Hepatocyte (in vitro differentiated cells): ENCODE measurements at regions not wholly inside any gene's neighbourhood (a gene's known extent, or its start where the extent isn't known, plus 50 kb on each side); places are given as distances from the start of the nearest gene placed in this dataset.

Source experiments
- DNase-seq: peaks from one replicate; pipeline ENCODE4 v3.0.0-alpha.2; 2016; ENCODE audit warnings: low spot score
- H2AFZ ChIP-seq: fragments of 200-600 bp; sonication (generic); 2 replicates; pipeline ENCODE4 v1.6.0; 2016; ENCODE audit warnings: antibody characterized with exemption, mild to moderate bottlenecking
- H3K27ac ChIP-seq: fragments of 200-600 bp; sonication (generic); 2 replicates; pipeline ENCODE4 v1.5.1; 2016; ENCODE audit warnings: mild to moderate bottlenecking
- H3K27me3 ChIP-seq: fragments of 200-600 bp; sonication (generic); 2 replicates; pipeline ENCODE4 v1.6.1; 2016
- H3K36me3 ChIP-seq: fragments of 200-600 bp; sonication (generic); replicated peaks from 2 replicates; pipeline ENCODE4 v1.5.1; 2016; ENCODE audit warnings: low read depth; ENCODE audit not compliant: insufficient read depth
- H3K4me1 ChIP-seq: fragments of 200-600 bp; sonication (generic); 2 replicates; pipeline ENCODE4 v1.5.1; 2016; ENCODE audit warnings: mild to moderate bottlenecking, moderate library complexity; ENCODE audit not compliant: insufficient read depth
- H3K4me2 ChIP-seq: fragments of 200-600 bp; sonication (generic); 2 replicates; pipeline ENCODE4 v1.6.0; 2016
- H3K4me3 ChIP-seq: fragments of 200-600 bp; sonication (generic); 2 replicates; pipeline ENCODE4 v1.5.1; 2016; ENCODE audit warnings: mild to moderate bottlenecking
- H3K79me2 ChIP-seq: fragments of 200-600 bp; sonication (generic); 2 replicates; pipeline ENCODE4 v1.6.0; 2017; ENCODE audit warnings: mild to moderate bottlenecking
- H3K9me2 ChIP-seq: fragments of 200-600 bp; sonication (generic); replicated peaks from 2 replicates; pipeline ENCODE4 v1.6.0; 2017; ENCODE audit warnings: mild to moderate bottlenecking; ENCODE audit not compliant: insufficient read depth
- H3K9me3 ChIP-seq: fragments of 200-600 bp; sonication (generic); 2 replicates; pipeline ENCODE4 v1.5.1; 2016; ENCODE audit warnings: low read depth, mild to moderate bottlenecking
- H4K20me1 ChIP-seq: fragments of 200-600 bp; sonication (generic); 2 replicates; pipeline ENCODE4 v1.6.0; 2016; ENCODE audit warnings: mild to moderate bottlenecking; ENCODE audit not compliant: insufficient read depth, poor library complexity, severe bottlenecking
- EZH2 ChIP-seq: fragments of 200-600 bp; sonication (generic); IDR thresholded peaks from 2 replicates; pipeline ENCODE4 v1.6.1; 2016; ENCODE audit warnings: antibody characterized with exemption, mild to moderate bottlenecking, borderline replicate concordance
- EZH2phosphoT487 ChIP-seq: fragments of 200-600 bp; sonication (generic); IDR thresholded peaks from one replicate; pipeline ENCODE4 v1.6.1; 2018; ENCODE audit warnings: antibody characterized with exemption, mild to moderate bottlenecking, low read depth, moderate library complexity; ENCODE audit not compliant: unreplicated experiment, severe bottlenecking
- whole genome bisulfite sequencing: methylation state at CpG from one replicate; pipeline ENCODE4 v1.1.6; 2016; ENCODE audit warnings: low lambda C conversion rate; ENCODE audit errors: missing lambda C conversion rate; 5-methylcytosine and 5-hydroxymethylcytosine counted together
- TF ChIP-seq, protein P1 (sequence below): fragments of 200-600 bp; sonication (generic); IDR thresholded peaks from 2 replicates; pipeline ENCODE4 v1.5.1; 2016; ENCODE audit warnings: antibody characterized with exemption, mild to moderate bottlenecking; ENCODE audit not compliant: poor library complexity

DNA sequence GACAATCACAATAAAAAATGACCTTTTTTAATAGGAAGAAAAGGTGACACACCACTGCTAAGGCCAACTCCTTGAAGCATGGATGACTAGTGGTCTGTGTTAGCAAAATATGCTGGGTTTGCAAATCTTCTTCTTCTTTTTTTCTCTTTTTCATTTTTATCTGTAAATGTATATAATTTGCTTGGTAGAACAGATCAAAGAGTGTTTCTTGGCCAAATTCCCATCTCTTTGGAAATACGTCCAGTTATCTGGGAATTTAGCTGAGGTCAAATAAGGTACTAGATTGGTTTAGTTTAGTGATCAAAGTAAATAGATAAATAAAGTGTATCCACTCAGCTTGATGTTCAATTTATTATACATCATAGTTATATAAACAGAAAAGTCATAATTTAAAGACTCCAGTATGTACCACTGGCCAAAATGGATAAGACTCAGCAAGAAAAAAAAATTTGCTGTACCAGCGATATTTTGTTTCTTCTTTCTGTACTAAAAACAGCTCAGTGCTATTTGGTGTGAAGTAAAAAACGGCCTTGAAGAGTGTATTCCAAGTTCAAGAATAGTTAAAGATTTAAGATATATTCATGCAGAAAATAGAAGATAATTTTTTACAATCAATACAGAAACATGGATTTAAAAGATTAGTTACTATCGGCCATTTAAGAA is 738.6 kb upstream of the PIK3C3 start:
- Histone ChIP-seq H4K20me1 (no peaks in the 10 kb centered on the region), H3K9me3 (no peaks in the 10 kb centered on the region), H3K4me1 (no peaks in the 10 kb centered on the region), H3K27me3 (no peaks in the 10 kb centered on the region), H3K27ac (no peak overlapping the region), H3K4me2 (no peak overlapping the region), H3K36me3 (no peaks in the 10 kb centered on the region), H3K9me2 (no peaks in the 10 kb centered on the region), H3K4me3 (no peak overlapping the region), H3K79me2 (no peaks in the 10 kb centered on the region), H2AFZ (no peak overlapping the region)
- TF ChIP-seq EZH2phosphoT487 (no peak), EZH2 (no peak)
- TF ChIP-seq, protein P1, sequence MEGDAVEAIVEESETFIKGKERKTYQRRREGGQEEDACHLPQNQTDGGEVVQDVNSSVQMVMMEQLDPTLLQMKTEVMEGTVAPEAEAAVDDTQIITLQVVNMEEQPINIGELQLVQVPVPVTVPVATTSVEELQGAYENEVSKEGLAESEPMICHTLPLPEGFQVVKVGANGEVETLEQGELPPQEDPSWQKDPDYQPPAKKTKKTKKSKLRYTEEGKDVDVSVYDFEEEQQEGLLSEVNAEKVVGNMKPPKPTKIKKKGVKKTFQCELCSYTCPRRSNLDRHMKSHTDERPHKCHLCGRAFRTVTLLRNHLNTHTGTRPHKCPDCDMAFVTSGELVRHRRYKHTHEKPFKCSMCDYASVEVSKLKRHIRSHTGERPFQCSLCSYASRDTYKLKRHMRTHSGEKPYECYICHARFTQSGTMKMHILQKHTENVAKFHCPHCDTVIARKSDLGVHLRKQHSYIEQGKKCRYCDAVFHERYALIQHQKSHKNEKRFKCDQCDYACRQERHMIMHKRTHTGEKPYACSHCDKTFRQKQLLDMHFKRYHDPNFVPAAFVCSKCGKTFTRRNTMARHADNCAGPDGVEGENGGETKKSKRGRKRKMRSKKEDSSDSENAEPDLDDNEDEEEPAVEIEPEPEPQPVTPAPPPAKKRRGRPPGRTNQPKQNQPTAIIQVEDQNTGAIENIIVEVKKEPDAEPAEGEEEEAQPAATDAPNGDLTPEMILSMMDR = no peak
- 82% methylated on average over 4 of the region's 4 CpGs for WGBS
- DNase-seq = no peak

DNA sequence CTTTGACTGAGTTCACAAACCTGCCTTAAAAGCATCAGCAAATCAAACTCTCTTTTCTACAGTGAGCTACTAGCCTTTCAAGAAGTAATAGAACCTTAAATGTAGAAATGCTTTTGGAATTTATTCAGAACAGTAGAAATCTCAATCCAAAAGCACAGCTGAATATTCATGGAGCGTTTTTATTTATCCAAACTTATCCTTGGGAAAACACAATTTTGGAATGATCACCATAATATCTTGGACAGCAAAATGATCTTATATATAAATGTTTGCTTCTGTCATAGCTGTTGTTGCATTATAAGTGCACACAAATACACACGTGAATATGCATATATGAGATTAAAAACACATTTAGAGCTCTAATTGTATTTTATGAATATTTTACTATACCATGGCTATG is 747.3 kb upstream of the PIK3C3 start:
- WGBS = 85% methylated on average over 2 of the region's 2 CpGs
- Histone ChIP-seq H2AFZ (no peak overlapping the region), H3K4me2 (no peak overlapping the region), H3K4me3 (no peak overlapping the region), H3K27me3 (no peaks in the 10 kb centered on the region), H3K36me3 (no peaks in the 10 kb centered on the region), H3K9me2 (no peaks in the 10 kb centered on the region), H3K4me1 (no peaks in the 10 kb centered on the region), H4K20me1 (no peaks in the 10 kb centered on the region), H3K27ac (no peak overlapping the region), H3K9me3 (no peaks in the 10 kb centered on the region), H3K79me2 (no peaks in the 10 kb centered on the region)
- TF ChIP-seq EZH2phosphoT487 (no peak), EZH2 (no peak)
- TF ChIP-seq, protein P1 = no peak
- DNase-seq = no peak

DNA sequence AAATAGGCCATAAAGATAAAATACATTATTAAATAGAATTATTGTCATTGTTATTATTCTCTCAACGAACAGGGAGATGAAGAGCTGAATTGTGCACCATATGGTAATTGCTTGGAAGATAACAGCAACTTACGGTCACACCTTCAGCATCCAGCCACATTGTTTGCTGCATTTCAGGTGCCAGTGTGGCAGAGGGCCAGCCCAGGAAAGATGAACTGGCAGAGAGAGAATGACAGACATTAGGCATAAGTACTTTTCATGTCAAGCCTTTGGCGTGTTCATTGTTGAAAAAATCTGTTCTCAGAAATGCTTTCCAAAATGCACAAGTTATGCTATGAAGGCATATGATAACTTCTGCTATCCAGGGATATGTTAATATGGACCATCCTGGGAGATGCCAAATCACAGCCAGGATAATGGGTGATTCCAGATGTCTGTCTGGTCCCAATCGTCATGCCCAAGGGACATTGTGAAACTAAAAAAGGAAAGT is 748.6 kb upstream of the PIK3C3 start:
- H3K9me3 ChIP-seq = no peaks in the 10 kb centered on the region
- H3K4me3 ChIP-seq = no peak overlapping the region
- H3K27me3 ChIP-seq = no peaks in the 10 kb centered on the region
- no peak overlapping the region for H2AFZ ChIP-seq
- H3K79me2 ChIP-seq = no peaks in the 10 kb centered on the region
- H3K4me2 ChIP-seq = no peak overlapping the region
- H3K4me1 ChIP-seq = no peaks in the 10 kb centered on the region
- no peak for DNase-seq
- H4K20me1 ChIP-seq = no peaks in the 10 kb centered on the region
- WGBS = 88% methylated on average over 4 of the region's 4 CpGs
- TF ChIP-seq, protein P1 = no peak
- TF ChIP-seq EZH2 (no peak), EZH2phosphoT487 (no peak)
- H3K36me3 ChIP-seq = no peaks in the 10 kb centered on the region
- no peaks in the 10 kb centered on the region for H3K9me2 ChIP-seq
- H3K27ac ChIP-seq = no peak overlapping the region

DNA sequence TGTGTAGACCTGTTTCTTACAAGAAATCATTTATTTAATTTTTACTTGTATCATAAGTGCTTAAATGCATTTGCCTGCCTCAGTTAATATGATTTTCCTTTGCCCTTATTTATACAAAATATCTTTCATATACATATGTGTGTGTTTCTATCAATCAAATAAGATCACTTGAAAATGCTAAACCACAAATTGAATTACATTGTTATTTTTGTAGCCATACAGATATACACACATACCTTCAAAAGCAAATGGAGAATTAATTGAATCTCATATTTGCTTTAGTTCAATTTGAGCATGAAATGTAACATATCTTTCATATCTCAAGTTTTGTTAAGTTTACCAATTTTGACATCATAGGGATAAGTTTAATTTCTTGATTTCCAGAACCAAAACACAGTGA is 755.8 kb upstream of the PIK3C3 start:
- H3K9me3 ChIP-seq = no peaks in the 10 kb centered on the region
- no peaks in the 10 kb centered on the region for H3K36me3 ChIP-seq
- TF ChIP-seq EZH2 (no peak), EZH2phosphoT487 (no peak)
- TF ChIP-seq, protein P1 = no peak
- no peaks in the 10 kb centered on the region for H4K20me1 ChIP-seq
- H3K79me2 ChIP-seq = no peaks in the 10 kb centered on the region
- H2AFZ ChIP-seq = no peak overlapping the region
- H3K9me2 ChIP-seq = no peaks in the 10 kb centered on the region
- no peak overlapping the region for H3K4me2 ChIP-seq
- DNase-seq = no peak
- H3K4me3 ChIP-seq = no peak overlapping the region
- no peaks in the 10 kb centered on the region for H3K4me1 ChIP-seq
- no peaks in the 10 kb centered on the region for H3K27me3 ChIP-seq
- H3K27ac ChIP-seq = no peak overlapping the region
